ENCODE measurements at regions not wholly inside any gene's neighbourhood (a gene's known extent, or its start where the extent isn't known, plus 50 kb on each side); places are given as distances from the start of the nearest gene placed in this dataset.

- H3K9me3 ChIP-seq (replicated peaks in 1 of 11): peaks cover 2 to 9% (median 5%) of the 10 kb centered on the region in 11 experiments; a peak in 15 of 22 replicates
- no peaks in the 10 kb centered on the region for H3K27me3 ChIP-seq
- no peak overlapping the region for H3K4me3 ChIP-seq
- H3K27ac ChIP-seq: no peak overlapping the region
- TF ChIP-seq Cebpa-rat (IDR thresholded peaks at IDR 0.05): no peak
- peaks cover 0 to 100% (median 33%) of the 10 kb centered on the region in 10 experiments; a peak in 17 of 20 replicates for H3K4me1 ChIP-seq
- 0 out of 22 replicates have a peak overlapping the region, but pooled peaks of 1 of the 11 experiments have one; percentile 38 for H3K9ac ChIP-seq
- peak overlapping the region in 3 of 11 experiments; percentile 43 to 88 (median 72); a peak in 5 of 22 replicates for H3K4me2 ChIP-seq
- peaks cover 0 to 52% (median 0%) of the 10 kb centered on the region in 11 experiments; a peak in 5 of 22 replicates for H3K36me3 ChIP-seq
- peaks cover 0 to 100% (median 0%) of the 10 kb centered on the region in 11 experiments; a peak in 2 of 22 replicates for H4K20me1 ChIP-seq
Measured at GRCh38 chr4:26264109-26264508, 56.7 kb upstream of the RBPJ start.

DNA sequence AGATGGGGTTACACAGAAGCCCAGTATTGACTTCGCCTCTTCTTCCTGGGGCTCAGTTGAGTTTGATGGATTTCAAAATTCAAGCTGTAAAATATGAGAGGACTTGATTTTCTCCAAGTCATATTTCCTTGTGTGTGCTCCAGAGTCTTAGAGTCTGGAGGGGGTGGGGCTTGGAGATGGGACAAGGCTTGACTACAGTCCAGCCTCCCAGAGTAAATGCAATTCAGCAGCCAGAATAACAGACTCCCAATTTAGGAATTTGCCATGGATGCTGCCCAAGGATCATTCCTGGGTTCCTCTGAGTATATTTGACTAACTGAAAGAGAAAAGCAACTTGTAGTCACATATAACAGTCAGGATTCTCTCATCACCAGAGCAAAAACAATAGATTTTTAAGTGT, 53.7 kb upstream of the RBPJ start:
- no peak for TF ChIP-seq Cebpa-rat (IDR thresholded peaks at IDR 0.05)
- Histone ChIP-seq H3K9me3 (replicated peaks in 1 of 11) (peaks cover 0 to under 1% (median 0%) of the 10 kb centered on the region in 11 experiments; a peak in 1 of 22 replicates), H3K4me3 (no peak overlapping the region), H3K4me2 (peak overlapping the region in 3 of 11 experiments; percentile 14 to 60 (median 29); a peak in 5 of 22 replicates), H3K9ac (no peak overlapping the region), H3K27ac (no peak overlapping the region), H4K20me1 (peaks cover 0 to 97% (median 0%) of the 10 kb centered on the region in 11 experiments; a peak in 2 of 22 replicates), H3K36me3 (peaks cover 0 to 68% (median 0%) of the 10 kb centered on the region in 11 experiments; a peak in 5 of 22 replicates), H3K4me1 (peaks cover 0 to 98% (median 39%) of the 10 kb centered on the region in 10 experiments; a peak in 17 of 20 replicates), H3K27me3 (no peaks in the 10 kb centered on the region)

- Histone ChIP-seq H3K9ac (peak overlapping the region in 1 of 11 experiments; percentile 18; a peak in 1 of 22 replicates), H3K36me3 (peaks cover 0 to 68% (median 0%) of the 10 kb centered on the region in 11 experiments; a peak in 5 of 22 replicates), H3K27ac (peak overlapping the region in 1 of 11 experiments; percentile 37; a peak in 3 of 22 replicates), H3K9me3 (replicated peaks in 1 of 11) (peaks cover 0 to 10% (median 0%) of the 10 kb centered on the region in 11 experiments; a peak in 5 of 22 replicates), H3K4me2 (peak overlapping the region in 7 of 11 experiments; percentile 2 to 62 (median 58); a peak in 12 of 22 replicates), H3K27me3 (no peaks in the 10 kb centered on the region), H4K20me1 (peaks cover 0 to 98% (median 0%) of the 10 kb centered on the region in 11 experiments; a peak in 2 of 22 replicates), H3K4me3 (no peak overlapping the region), H3K4me1 (peaks cover 8 to 98% (median 45%) of the 10 kb centered on the region in 10 experiments)
- TF ChIP-seq Cebpa-rat (IDR thresholded peaks at IDR 0.05): no peak
Measured at GRCh38 chr4:26268246-26268645, 52.6 kb upstream of the RBPJ start.

DNA sequence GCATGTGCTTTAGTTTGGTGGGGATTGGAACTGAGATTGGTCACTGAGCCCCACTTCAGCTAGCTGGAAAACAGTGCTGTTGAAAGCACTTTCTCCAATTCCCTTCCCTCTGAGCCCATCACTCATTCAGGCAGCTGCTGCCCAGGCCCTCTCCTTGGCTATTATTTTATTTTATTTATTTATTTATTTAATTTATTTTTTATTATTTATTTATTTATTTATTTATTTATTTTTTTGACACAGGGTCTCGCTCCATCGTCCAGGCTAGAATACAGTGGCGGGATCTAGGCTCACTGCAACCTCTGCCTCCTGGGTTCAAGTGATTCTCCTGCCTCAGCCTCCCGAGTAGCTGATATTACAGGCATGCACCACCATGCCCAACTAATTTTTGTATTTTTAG, 51.8 kb upstream of the RBPJ start:
- no peak overlapping the region for H3K9ac ChIP-seq
- H3K27ac ChIP-seq: peak overlapping the region in 3 of 11 experiments; percentile 16 to 48 (median 43); a peak in 2 of 22 replicates
- peaks cover 0 to 97% (median 0%) of the 10 kb centered on the region in 11 experiments; a peak in 2 of 22 replicates for H4K20me1 ChIP-seq
- H3K4me1 ChIP-seq: peaks cover 16 to 98% (median 53%) of the 10 kb centered on the region in 10 experiments
- H3K9me3 ChIP-seq (replicated peaks in 1 of 11): peaks cover 0 to 15% (median 0%) of the 10 kb centered on the region in 11 experiments; a peak in 5 of 22 replicates
- peaks cover 0 to 60% (median 0%) of the 10 kb centered on the region in 11 experiments; a peak in 4 of 22 replicates for H3K36me3 ChIP-seq
- H3K4me2 ChIP-seq: peak overlapping the region in 5 of 11 experiments; percentile 49 to 62 (median 60); a peak in 9 of 22 replicates
- no peak overlapping the region for H3K4me3 ChIP-seq
- no peak for TF ChIP-seq Cebpa-rat (IDR thresholded peaks at IDR 0.05)
- no peaks in the 10 kb centered on the region for H3K27me3 ChIP-seq
